SW480 (cell line): ENCODE measurements at regions not wholly inside any gene's neighbourhood (a gene's known extent, or its start where the extent isn't known, plus 50 kb on each side); places are given as distances from the start of the nearest gene placed in this dataset.
"Not testable (repeated sequence)": the region's sequence is repeated elsewhere in the genome, so short reads cannot be mapped to it uniquely, and the experiment has no call there.

Experiments
- DNase-seq: peaks from one replicate; pipeline ENCODE4 v3.0.0-alpha.2; 2016; ENCODE audit warnings: low spot score

GRCh38 chr22:22296047-22296446, 51.5 kb downstream of the VPREB1 start:
- not testable (repeated sequence) for DNase-seq

DNA sequence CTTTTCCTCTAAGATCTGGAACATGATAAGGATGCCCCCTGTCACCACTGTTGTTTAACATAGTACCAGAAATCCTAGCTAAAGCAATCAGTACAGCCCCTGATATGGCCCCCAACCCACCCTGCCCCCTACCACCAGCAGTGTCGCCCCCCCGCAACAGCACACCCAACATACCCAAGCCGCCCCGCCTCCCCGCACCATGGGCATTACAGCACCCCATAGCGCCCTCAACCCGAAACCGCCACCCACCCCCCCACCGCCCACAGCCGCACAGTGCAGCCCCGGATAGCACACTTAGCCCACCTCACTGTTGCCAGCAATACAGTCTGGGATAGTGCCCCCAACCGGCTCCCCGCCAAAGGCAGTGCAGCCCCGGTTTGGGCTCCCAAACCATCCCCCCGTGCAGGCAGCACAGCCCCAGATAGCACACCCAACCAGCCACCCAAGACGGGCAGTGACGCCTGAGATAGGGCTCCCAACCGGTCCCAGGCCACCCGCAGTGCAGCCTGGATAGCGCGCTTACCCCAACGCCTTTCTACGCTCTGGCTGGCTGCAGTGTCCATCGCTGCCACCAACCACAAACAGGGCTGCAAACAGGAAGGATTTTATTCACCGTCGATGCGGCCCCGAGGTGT, 52.7 kb downstream of the VPREB1 start:
- peak; percentile 7 for DNase-seq

GRCh38 chr22:22297794-22298653, 53.4 kb downstream of the VPREB1 start:
- peak; percentile 41 for DNase-seq

- DNase-seq = not testable (repeated sequence)
These were observed 54.0 kb downstream of the VPREB1 start for GRCh38 chr22:22298654-22299009.

DNA sequence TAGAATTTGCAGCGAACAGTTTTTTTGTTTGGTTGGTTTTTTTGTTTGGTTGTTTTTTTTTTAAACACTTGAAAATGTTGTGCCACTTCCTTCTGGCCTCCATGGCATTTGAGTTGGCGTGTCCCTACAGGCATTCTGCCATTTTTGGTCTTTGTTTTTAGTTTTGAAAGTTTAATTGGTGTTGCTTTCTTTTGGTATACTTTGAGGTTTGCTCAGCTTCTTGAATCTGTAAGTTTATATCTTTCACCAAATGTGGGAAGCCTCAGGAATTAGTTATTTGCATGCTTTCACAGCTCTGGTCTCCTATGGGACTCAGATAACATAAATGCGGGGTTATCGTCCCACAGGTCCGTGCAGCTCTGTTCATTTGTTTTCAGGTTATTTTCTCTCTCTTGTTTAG, 55.9 kb downstream of the VPREB1 start:
- DNase-seq = not testable (repeated sequence)

DNA sequence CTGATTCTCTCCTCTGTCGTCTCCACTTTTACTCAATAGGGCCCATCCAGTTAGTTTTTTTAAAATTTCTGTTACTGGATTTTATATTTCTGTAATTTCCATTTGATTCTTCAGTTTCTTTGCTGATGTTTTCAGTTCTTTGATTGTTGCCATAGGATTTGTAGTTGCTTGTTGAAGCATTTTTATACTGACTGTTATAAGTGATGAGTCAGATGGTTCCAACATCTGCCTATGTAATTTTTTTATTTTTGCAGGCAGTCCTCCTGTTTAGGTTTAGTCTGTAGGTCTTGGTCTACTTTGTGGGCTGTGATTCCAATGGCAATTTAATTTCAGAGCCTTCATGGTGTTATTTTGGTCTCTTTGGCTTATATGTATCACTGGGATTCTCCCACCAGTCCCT, 56.4 kb downstream of the VPREB1 start:
- DNase-seq = not testable (repeated sequence)

DNA sequence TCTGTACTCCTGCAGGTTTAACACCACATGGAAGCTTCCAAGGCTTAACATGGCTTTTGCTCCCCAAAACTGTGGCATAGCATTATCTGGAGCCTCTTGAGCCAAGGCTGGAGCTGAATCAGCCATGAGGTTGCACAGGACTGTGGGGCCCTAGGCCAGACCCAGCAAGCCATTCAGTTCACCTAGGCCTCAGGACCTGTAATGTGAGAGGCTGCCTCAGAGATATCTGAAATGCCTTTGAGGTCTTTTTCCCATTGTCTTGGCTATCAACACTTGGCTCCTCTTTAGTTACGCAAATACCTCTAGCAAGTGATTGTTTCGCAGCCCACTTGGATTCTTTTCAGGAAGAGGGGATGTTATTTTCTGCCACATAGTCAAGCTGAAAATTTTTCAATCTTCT, 72.0 kb downstream of the VPREB1 start:
- no peak for DNase-seq

DNA sequence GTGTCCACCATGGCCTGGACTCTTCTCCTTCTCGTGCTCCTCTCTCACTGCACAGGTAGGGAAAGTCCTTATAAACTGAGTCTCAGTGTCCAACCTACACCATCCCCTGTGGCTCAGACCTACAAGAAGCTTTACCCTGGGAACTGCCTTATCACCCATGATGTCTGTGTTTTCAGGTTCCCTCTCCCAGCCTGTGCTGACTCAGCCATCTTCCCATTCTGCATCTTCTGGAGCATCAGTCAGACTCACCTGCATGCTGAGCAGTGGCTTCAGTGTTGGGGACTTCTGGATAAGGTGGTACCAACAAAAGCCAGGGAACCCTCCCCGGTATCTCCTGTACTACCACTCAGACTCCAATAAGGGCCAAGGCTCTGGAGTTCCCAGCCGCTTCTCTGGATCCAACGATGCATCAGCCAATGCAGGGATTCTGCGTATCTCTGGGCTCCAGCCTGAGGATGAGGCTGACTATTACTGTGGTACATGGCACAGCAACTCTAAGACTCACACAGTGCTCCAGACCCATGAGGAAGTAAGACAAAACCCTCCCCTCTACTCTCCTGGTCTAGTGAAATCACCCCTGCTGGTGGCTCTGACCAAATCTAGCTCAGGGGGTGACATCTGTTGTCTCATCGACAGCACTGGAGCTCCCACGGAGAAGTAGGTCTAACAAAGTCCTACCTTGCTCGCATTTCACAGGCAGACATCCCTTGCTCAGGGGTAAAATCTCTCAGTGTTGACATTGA, 74.3 kb downstream of the VPREB1 start:
- DNase-seq = no peak

GRCh38 chr22:22321743-22322611, 77.4 kb downstream of the VPREB1 start:
- peak; percentile 25 for DNase-seq

GRCh38 chr22:22322792-22323191, 78.2 kb downstream of the VPREB1 start:
- DNase-seq = no peak

DNA sequence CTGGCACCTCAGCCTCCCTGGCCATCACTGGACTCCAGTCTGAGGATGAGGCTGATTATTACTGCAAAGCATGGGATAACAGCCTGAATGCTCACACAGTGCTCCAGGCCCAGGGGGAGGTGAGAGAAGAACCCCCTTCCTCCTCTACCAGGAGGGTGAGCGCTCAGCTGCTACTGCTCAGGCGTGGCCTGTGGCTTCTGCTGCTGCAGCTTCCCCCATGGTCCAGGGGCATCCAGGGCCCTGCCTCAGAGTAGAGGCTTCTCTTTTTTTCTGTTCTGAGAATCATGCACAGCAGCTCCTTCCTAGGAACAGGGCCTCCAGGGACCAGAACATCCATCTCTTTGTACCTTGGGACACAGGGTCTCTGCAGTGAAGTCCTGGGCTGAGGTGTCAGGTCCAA, 83.1 kb downstream of the VPREB1 start:
- no peak for DNase-seq

DNA sequence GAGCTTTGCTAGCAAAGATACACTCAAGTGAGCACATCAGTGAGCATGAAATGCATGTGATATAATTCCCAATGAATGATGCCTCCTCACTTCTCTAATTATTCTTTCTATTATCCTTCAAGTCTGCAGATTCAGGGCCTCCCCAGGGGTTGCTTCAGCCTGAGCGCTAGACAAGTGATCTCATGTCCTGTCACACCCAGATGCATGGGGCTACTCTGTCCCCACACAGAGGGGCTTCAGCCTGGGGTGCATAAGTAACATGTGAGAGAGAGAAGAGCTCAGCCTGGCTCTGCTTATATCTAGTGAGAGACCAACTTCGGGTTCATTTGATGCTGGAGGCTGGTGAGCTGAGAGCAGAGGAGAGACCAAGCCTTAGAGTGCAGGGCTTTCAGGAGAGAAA, 85.2 kb downstream of the VPREB1 start:
- DNase-seq = no peak

GRCh38 chr22:22335640-22336039, 91.1 kb downstream of the VPREB1 start:
- not testable (repeated sequence) for DNase-seq

DNA sequence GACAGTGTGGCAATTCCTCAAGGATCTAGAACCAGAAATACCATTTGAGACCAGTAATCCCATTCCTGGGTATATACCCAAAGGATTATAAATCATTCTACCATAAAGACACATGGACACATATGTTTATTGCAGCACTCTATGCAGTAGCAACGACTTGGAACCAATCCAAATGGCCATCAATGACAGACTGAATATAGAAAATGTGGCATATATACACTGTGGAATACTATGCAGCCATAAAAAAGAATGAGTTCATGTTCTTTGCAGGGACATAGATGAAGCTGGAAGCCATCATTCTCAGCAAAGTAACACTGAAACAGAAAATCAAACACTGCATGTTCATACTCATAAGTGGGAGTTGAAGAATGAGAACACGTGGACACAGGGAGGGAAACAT, 91.7 kb downstream of the VPREB1 start:
- not testable (repeated sequence) for DNase-seq

- not testable (repeated sequence) for DNase-seq
These were observed 94.2 kb downstream of the VPREB1 start for GRCh38 chr22:22338778-22339177.

DNA sequence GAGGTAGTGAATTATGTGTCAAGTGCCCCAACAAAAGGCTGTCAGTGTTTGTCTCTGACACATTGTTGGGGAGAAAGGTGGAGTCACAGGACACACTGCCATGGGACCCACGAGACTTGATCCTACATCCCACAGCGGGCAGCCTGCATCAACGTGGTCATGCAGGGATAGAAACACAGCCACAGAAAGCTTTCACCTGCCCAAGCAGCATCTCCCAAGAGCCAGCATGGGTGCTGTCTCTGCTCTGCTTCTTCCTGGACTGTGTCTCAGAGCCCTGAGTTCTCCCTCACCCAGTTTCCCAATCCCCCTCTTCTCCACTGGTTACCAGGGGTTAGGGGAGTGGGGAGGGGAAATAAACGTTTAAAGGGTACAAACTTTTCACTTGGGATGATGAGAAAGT, 97.2 kb downstream of the VPREB1 start:
- no peak for DNase-seq

- peak; percentile 72 for DNase-seq
These were observed 98.4 kb downstream of the VPREB1 start for GRCh38 chr22:22342697-22343580.

DNA sequence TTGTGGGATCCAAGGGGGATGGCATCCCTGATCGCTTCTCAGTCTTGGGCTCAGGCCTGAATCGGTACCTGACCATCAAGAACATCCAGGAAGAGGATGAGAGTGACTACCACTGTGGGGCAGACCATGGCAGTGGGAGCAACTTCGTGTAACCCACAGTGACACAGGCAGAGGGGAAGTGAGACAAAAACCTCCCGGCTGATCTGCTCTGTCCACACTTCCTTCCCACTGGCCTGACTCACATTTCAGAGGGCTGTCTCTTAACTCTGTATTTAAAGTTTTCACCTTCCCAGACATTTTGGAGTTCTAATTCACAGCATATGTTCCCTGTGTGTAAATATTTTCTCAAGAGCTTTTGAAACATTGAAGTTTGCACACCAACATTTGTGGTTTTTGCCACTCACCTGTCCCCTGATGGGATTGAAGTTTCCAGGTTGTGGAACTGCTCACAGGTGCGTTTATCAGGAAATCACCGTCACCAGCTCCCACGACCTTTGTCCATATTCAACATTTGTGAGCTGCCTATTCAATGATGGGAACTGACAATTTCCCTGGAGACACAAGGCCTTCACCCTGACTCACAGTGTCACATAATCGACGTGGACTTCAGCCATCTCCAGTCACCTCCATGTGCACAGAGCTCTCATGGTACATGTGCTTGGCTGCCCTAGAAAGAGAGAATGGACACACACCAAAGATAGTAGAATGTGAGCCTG, 99.2 kb downstream of the VPREB1 start:
- DNase-seq = no peak

DNA sequence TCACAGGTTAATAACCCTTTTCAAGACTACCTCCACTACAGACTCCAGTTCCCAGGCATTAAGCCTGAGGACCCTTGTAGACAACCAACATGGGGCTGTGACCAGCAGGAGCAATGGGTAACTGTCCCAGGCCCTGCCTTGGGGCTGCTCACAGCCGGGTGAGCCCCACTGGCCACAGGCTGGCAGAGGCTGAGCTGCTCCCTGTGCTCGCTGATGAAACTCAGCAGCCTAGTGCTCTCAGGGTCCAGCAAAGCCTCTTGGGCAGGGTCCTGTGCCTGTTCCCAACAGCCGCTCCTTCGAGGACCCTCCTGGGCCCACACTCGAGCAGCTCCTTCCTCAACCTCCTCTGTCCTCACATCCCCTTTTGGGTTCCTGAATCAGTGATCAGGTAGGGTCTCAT, 99.8 kb downstream of the VPREB1 start:
- DNase-seq = no peak

DNA sequence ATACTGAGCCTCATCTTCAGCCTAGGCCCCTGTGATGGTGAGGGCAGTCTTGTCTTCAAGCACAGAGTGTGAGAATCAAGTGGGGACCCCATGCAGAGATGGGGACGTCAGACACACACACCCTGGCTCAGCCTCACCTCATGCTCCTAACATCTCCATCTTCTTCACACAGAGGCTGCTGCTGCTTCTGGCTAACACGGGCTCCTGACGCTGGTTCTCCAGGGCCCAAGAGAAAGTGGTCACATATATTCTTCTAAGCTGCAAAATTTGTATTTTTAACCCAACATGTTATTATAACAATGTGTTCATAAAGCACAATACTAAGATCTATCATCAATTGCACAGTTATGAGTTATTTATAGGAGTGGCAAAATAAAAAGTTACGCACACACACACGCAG, 101.2 kb downstream of the VPREB1 start:
- DNase-seq = no peak
